Activated CD4-positive, alpha-beta T cell treated with anti-CD3 and anti-CD28 coated beads for 24 hours (primary cell): ENCODE measurements at regions not wholly inside any gene's neighbourhood (a gene's known extent, or its start where the extent isn't known, plus 50 kb on each side); places are given as distances from the start of the nearest gene placed in this dataset.
"Not testable (repeated sequence)": the region's sequence is repeated elsewhere in the genome, so short reads cannot be mapped to it uniquely, and the experiment has no call there.

Experiments
- DNase-seq, 2 donors: peaks; one replicate each; pipeline ENCODE4 v3.0.0-alpha.2; 2020; ENCODE audit warnings: low read depth in 2 of 2

DNA sequence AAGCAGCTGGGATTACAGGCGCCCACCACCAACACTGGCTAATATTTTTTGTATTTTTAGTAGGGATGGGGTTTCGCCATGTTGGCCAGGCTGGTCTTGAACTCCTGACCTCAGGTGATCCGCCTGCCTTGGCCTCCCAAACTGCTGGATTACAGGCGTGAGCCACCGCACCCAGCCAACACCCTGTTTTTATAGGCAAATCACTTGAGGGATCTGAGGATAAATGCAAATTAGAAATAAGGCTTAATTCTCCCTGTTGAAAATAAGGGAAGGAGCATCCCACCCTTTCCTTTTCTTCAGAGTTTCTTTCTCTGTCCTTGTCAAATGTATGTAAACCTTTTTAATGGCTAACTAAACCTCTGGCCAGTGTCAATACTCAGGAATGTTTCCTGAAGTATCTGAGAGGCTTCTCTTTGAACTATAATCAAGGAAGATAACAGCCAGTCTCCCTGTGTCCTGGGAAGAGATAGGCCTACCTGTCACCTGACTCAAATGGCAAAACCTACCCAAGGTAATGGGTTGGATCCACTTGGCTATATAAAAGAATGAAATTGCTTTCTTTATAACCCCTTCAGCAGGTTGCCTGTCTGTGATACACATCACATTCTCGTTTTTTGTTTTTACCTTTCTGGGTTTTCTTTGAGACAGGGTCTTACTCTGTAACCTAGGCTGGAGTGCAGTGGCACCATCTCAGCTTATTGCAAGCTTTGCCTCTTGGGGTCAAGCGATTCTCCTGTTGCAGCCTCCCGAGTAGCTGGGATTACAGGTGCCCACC is 64.5 kb upstream of the TNFAIP3 start:
- no peak for DNase-seq

DNA sequence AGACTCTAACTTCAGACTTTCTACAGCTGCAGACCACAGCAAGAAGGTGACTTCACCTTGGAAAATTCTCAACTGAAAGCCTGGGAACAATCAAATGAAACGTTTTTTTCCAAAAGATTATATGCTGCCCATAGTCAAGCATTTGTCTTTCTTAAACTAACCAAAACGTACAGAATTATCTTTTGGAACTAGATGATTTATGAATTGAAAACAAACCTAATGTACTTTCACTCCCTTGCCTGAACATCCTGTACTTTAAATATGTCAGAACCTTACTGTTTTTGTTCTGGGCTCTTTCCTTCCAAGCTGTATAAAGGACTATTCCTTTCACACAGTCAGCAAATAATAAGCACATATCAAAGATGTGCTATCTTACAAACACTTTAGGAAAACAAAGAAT is 62.4 kb upstream of the TNFAIP3 start:
- no peak for DNase-seq

GRCh38 chr6:137805622-137806021 is 61.4 kb upstream of the TNFAIP3 start:
- DNase-seq, result no peak

DNA sequence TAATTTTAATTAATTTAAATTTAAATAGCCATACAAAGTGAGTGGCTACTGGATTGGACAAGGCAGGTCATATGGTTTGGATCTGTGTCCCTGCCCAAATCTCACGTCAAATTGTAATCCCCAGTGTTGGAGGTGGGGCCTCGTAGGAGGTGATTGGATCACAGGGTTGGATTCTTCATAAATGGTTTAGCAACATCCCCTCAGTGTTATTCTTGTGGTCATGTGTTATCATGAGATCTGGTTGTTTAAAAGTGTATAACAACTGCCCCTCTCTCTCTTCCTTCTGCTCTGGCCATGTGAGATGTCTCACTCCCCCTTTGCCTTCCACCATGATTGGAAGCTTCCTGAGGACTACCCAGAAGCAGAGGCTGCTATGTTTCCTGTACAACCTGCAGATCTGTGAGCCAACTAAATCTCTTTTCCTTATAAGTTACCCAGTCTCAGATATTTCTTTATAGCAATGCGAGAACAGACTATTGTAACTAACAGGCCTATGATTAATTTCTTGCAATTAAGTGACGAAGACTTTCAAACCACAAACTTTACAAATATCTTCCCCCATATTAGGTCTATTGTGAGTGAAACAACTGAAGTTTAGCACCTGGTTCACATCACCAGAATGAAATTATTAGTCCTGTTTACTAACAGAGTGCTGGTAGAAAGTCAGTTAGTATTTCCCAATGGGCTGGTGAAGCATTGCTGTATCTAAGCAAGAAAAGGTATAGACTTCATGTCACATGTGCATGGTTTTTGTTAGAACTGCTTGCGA is 60.0 kb upstream of the TNFAIP3 start:
- DNase-seq, result no peak

DNA sequence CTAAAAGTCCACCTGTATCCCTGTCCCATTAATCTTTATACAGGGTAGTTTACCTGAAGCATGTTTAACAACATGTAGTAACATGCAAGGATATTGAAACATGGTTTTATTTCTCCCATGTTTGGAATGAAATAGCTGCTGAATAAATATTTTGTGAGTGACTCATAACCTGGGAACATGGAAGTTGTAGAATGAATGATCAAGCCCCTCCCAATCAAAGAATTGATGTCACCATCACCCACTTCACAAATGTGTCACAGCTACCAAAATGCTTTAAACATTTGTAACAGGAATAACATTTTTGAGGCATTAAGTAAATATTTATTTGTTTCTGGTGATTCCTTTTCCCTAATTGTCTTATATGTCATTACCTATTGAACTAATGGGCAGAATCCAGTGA is 58.9 kb upstream of the TNFAIP3 start:
- no peak for DNase-seq

- no peak for DNase-seq
Observed at GRCh38 chr6:137808836-137809315, 58.2 kb upstream of the TNFAIP3 start.

DNA sequence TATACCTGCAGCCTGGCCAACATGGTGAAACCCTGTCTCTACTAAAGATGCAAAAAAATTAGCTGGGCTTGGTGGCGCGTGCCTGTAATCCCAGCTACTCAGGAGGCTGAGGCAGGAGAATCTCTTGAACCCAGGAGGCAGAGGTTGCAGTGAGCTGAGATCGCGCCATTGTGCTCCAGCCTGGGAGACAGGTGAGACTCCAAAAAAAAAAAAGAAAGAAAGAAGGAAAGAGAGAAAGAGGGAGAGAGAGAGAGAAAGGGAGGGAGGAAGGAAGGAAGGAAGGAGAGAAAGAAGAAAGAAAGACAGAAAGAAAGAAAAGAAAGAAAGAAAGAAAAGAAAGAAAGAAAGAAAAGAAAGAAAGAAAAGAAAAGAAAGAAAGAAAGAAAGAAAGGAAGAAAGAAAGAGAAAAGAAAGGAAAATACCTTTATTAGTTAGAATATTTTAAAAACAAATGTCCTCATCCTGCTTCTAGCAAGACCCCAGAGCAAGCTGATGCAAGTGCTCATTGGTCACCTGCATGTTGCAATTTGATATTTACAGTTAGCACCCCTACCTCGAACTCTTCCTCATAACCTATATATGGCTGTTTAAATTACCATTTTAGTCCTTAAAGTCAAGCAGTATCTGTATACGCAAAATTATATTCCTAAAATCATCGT is 57.0 kb upstream of the TNFAIP3 start:
- not testable (repeated sequence) for DNase-seq

GRCh38 chr6:137810554-137811120 is 56.4 kb upstream of the TNFAIP3 start:
- no peak for DNase-seq

GRCh38 chr6:137811121-137811915 is 55.7 kb upstream of the TNFAIP3 start:
- peak; percentile 56 to 58 for DNase-seq

GRCh38 chr6:137811916-137812553 is 55.0 kb upstream of the TNFAIP3 start:
- DNase-seq, result no peak

- no peak for DNase-seq
Observed at GRCh38 chr6:137813308-137813970, 53.6 kb upstream of the TNFAIP3 start.

DNA sequence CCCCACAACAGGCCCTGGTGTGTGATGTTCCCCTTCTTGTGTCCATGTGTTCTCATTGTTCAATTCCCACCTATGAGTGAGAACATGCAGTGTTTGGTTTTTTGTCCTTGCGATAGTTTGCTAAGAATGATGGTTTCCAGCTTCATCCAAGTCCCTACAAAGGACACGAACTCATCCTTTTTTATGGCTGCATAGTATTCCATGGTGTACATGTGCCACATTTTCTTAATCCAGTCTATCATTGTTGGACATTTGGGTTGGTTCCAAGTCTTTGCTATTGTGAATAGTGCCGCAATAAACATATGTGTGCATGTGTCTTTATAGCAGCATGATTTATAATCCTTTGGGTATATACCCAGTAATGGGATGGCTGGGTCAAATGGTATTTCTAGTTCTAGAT is 53.0 kb upstream of the TNFAIP3 start:
- DNase-seq, result not testable (repeated sequence)

DNA sequence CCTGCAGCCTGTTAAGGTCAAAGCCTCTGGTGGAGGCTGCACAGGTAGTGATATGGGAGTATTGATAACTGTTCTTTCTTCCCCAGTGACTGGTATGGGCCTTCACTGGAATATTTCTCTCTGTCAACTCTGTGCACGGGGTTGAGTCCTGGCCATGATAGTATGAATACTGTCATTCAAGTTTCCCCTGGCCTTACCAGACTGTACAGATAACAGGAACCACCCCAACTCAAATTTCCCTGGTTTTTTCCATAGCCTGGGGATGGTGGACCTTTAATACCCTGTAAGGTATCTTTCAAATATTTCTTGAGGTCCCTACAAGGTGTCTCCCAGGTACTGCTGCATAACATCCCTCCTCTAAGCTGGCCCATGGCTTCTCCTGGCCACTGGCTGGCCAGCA is 51.4 kb upstream of the TNFAIP3 start:
- no peak for DNase-seq

- DNase-seq, result no peak
Observed at GRCh38 chr6:137816133-137816579, 50.9 kb upstream of the TNFAIP3 start.

DNA sequence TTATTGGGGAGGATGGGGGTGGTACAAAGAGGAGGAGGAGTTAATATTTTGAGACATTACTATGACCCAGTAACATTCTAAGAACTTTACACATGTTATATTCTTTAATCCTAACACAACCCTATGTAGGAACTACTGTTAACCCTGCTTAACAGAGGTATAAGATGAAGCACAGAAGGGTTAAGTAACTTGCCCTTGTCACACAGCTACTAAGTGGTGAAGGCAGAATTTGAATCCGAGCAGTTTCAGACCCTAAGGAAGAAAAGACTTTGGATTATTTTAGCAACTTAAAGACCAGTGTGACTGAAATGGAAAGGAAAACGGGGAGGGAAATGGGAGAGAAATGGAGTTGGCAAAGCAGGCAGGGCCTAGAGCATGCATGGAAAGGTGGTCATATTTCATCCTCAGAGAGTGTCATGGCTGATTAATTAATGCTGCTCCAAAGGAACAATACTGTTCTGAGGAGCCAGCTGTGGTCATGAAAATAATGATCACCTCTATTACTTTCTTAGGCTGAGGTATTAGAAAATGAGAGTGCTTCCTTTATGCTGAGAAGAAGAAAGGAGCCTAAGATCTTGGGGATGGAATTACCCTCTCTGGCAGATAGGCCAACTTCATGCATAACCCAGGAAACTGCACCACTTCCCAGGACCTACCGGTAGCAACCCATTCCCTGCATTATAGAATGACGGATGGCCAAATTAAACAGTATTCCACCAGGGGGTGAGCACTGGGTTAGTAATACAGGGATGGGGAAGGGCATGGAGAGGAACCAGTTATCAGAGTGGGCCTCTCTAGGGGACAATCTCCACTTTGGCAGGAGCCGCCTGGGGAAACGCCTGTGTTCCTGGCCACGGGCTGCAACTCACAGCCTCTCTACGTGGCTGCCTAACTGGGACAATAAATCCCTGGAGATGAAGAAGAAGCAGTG is 50.1 kb upstream of the TNFAIP3 start:
- DNase-seq, result no peak
